Vagina (tissue), 2 donors: ENCODE measurements at regions not wholly inside any gene's neighbourhood (a gene's known extent, or its start where the extent isn't known, plus 50 kb on each side); places are given as distances from the start of the nearest gene placed in this dataset.

ENCODE experiments used
- CTCF ChIP-seq, 3 experiments: fragments of 450-650 bp in 2 of 3; fragments of 200-600 bp in 1 of 3; sonication (generic) in 1 of 3; IDR thresholded peaks; one replicate each; pipeline ENCODE4 v1.5.1; 2017 to 2019; ENCODE audit warnings: antibody characterized with exemption in 3 of 3, mild to moderate bottlenecking in 2 of 3, moderate library complexity in 2 of 3
- POLR2AphosphoS5 ChIP-seq, 2 donors: sonication (generic); formaldehyde crosslinking; IDR thresholded peaks; one replicate each; pipeline ENCODE4 v1.9.0; 2017; ENCODE audit warnings: antibody characterized with exemption in 2 of 2, mild to moderate bottlenecking in 2 of 2, low read depth in 1 of 2; ENCODE audit not compliant: insufficient read depth in 1 of 2

GRCh38 chr14:26382901-26383685 is 214.7 kb downstream of the NOVA1 start:
- TF ChIP-seq CTCF (IDR thresholded peaks at IDR 0.05) (no peak), POLR2AphosphoS5 (IDR thresholded peaks at IDR 0.05; ENCODE audit: insufficient read depth in 1 of 2, low read depth in 1 of 2) (no peak)
